ENCODE measurements at regions not wholly inside any gene's neighbourhood (a gene's known extent, or its start where the extent isn't known, plus 50 kb on each side); places are given as distances from the start of the nearest gene placed in this dataset.

DNA sequence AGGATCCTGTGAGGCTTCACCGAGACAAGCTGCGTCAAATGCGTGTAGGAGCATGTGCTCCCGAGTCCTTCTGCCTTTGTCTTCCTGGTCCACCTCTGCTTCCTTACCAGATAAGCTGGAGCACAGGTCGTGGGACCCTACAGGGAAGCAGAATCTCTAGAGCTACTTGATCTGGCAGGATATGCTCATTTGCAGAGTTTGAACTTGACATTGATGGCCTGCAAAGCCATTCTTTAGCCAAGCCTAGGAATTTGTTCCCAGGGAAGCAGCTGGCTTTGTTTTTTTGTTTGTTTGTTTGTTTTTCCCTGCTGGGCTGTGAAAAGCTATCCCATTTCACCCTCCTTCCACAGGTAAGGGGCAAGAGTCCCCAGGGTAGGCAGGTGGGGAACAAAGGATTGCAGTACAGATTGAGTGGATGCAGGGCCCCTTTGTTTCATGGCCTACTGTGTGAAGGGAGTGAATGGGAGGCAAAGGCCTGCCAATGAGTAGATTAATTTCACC is 200.0 kb upstream of the BMPER start:
- DNase-seq (ENCODE audit: low read depth, low spot score) (no peak), ATAC-seq (no peak)
- no TSS peak for BruUV-seq (replicated peaks)
- Histone ChIP-seq H3K27ac (ENCODE audit: low read length) (no peak overlapping the region), H3K36me3 (ENCODE audit: control insufficient read depth, insufficient read depth, low read length) (no peaks in the 10 kb centered on the region), H3K4me1 (ENCODE audit: control insufficient read depth, insufficient read depth, low read length) (no peaks in the 10 kb centered on the region), H3K9me3 (ENCODE audit: control insufficient read depth, insufficient read depth, low read depth, low read length) (no peaks in the 10 kb centered on the region), H3K4me3 (ENCODE audit: low read depth in 2 of 2, low read length in 2 of 2) (no peak overlapping the region), H3K27me3 (ENCODE audit: control insufficient read depth, insufficient read depth, low read length) (no peaks in the 10 kb centered on the region)
- ChIA-PET POLR2A (no interaction called here), CTCF (no interaction called here)
- TF ChIP-seq, protein P1, sequence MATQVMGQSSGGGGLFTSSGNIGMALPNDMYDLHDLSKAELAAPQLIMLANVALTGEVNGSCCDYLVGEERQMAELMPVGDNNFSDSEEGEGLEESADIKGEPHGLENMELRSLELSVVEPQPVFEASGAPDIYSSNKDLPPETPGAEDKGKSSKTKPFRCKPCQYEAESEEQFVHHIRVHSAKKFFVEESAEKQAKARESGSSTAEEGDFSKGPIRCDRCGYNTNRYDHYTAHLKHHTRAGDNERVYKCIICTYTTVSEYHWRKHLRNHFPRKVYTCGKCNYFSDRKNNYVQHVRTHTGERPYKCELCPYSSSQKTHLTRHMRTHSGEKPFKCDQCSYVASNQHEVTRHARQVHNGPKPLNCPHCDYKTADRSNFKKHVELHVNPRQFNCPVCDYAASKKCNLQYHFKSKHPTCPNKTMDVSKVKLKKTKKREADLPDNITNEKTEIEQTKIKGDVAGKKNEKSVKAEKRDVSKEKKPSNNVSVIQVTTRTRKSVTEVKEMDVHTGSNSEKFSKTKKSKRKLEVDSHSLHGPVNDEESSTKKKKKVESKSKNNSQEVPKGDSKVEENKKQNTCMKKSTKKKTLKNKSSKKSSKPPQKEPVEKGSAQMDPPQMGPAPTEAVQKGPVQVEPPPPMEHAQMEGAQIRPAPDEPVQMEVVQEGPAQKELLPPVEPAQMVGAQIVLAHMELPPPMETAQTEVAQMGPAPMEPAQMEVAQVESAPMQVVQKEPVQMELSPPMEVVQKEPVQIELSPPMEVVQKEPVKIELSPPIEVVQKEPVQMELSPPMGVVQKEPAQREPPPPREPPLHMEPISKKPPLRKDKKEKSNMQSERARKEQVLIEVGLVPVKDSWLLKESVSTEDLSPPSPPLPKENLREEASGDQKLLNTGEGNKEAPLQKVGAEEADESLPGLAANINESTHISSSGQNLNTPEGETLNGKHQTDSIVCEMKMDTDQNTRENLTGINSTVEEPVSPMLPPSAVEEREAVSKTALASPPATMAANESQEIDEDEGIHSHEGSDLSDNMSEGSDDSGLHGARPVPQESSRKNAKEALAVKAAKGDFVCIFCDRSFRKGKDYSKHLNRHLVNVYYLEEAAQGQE (IDR thresholded peaks at IDR 0.05; ENCODE audit: insufficient read depth in 1 of 2, low read depth in 2 of 2, low read length in 1 of 2) = no peak
- TF ChIP-seq SIN3A (IDR thresholded peaks at IDR 0.05; ENCODE audit: borderline replicate concordance, insufficient read depth, low read depth, low read length) = no peak
- no peak for TF ChIP-seq CTCF (IDR thresholded peaks at IDR 0.05)
- TF ChIP-seq POLR2AphosphoS5 (IDR thresholded peaks at IDR 0.05; ENCODE audit: low read depth, low read length) = no peak
- no peak for TF ChIP-seq TCF7L2 (IDR thresholded peaks at IDR 0.05; ENCODE audit: low read depth, low read length)
- intact Hi-C loops (cut with micrococcal nuclease; ENCODE audit: unreplicated experiment) = no loop called here
- in situ Hi-C loops (cut with HindIII; ENCODE audit: low pct_unique_long_range_greater_than_20kb, low sequenced_read_pairs) = no loop called here

- H3K9me3 ChIP-seq (ENCODE audit: control insufficient read depth, insufficient read depth, low read depth, low read length) = no peaks in the 10 kb centered on the region
- ATAC-seq (no peak), DNase-seq (ENCODE audit: low read depth, low spot score) (no peak)
- no peak for TF ChIP-seq POLR2AphosphoS5 (IDR thresholded peaks at IDR 0.05; ENCODE audit: low read depth, low read length)
- TF ChIP-seq TCF7L2 (IDR thresholded peaks at IDR 0.05; ENCODE audit: low read depth, low read length) = no peak
- no peak for TF ChIP-seq CTCF (IDR thresholded peaks at IDR 0.05)
- TF ChIP-seq, protein P1 (IDR thresholded peaks at IDR 0.05; ENCODE audit: insufficient read depth in 1 of 2, low read depth in 2 of 2, low read length in 1 of 2) = no peak
- no peak for TF ChIP-seq SIN3A (IDR thresholded peaks at IDR 0.05; ENCODE audit: borderline replicate concordance, insufficient read depth, low read depth, low read length)
- H3K4me1 ChIP-seq (ENCODE audit: control insufficient read depth, insufficient read depth, low read length) = no peaks in the 10 kb centered on the region
- no peaks in the 10 kb centered on the region for H3K27me3 ChIP-seq (ENCODE audit: control insufficient read depth, insufficient read depth, low read length)
- ChIA-PET CTCF (no interaction called here), POLR2A (no interaction called here)
- no peaks in the 10 kb centered on the region for H3K36me3 ChIP-seq (ENCODE audit: control insufficient read depth, insufficient read depth, low read length)
- BruUV-seq (replicated peaks) = no TSS peak
- no peak overlapping the region for H3K4me3 ChIP-seq (ENCODE audit: low read depth in 2 of 2, low read length in 2 of 2)
- in situ Hi-C loops (cut with HindIII; ENCODE audit: low pct_unique_long_range_greater_than_20kb, low sequenced_read_pairs) = no loop called here
- no peak overlapping the region for H3K27ac ChIP-seq (ENCODE audit: low read length)
- intact Hi-C loops (cut with micrococcal nuclease; ENCODE audit: unreplicated experiment) = no loop called here
Measured at GRCh38 chr7:33706186-33706585, 199.2 kb upstream of the BMPER start.
